DMS53 (cell line): ENCODE measurements at regions not wholly inside any gene's neighbourhood (a gene's known extent, or its start where the extent isn't known, plus 50 kb on each side); places are given as distances from the start of the nearest gene placed in this dataset.

Source experiments
- DNase-seq: peaks from one replicate; lab custom pipeline; 2025; lab: John Stamatoyannopoulos, UW

GRCh38 chr10:77710759-77711682, 73.4 kb upstream of the KCNMA1 start:
- DNase-seq, result peak; percentile 81

- no peak for DNase-seq
These were observed 72.5 kb upstream of the KCNMA1 start for GRCh38 chr10:77710081-77710551.

- no peak for DNase-seq
These were observed 70.0 kb upstream of the KCNMA1 start for GRCh38 chr10:77707570-77707969.

- no peak for DNase-seq
These were observed 64.6 kb upstream of the KCNMA1 start for GRCh38 chr10:77702166-77702565.

GRCh38 chr10:77700086-77700485, 62.5 kb upstream of the KCNMA1 start:
- no peak for DNase-seq

- DNase-seq, result no peak
These were observed 61.6 kb upstream of the KCNMA1 start for GRCh38 chr10:77699080-77699645.

GRCh38 chr10:77698267-77698931, 60.8 kb upstream of the KCNMA1 start:
- no peak for DNase-seq

GRCh38 chr10:77696584-77696983, 59.0 kb upstream of the KCNMA1 start:
- no peak for DNase-seq

GRCh38 chr10:77695186-77695585, 57.6 kb upstream of the KCNMA1 start:
- DNase-seq, result no peak

GRCh38 chr10:77692782-77693181, 55.2 kb upstream of the KCNMA1 start:
- no peak for DNase-seq

GRCh38 chr10:77689339-77689738, 51.7 kb upstream of the KCNMA1 start:
- no peak for DNase-seq

GRCh38 chr10:77687621-77688020, 50.0 kb upstream of the KCNMA1 start:
- no peak for DNase-seq
